CD4-positive, alpha-beta T cell (primary cell): ENCODE measurements at regions not wholly inside any gene's neighbourhood (a gene's known extent, or its start where the extent isn't known, plus 50 kb on each side); places are given as distances from the start of the nearest gene placed in this dataset.

Experiments used
- ATAC-seq: fragments of 200-7000 bp; cut with Tn5 transposase; one replicate; pipeline ENCODE4 v1.10.0; 2022; ENCODE audit warnings: mild to moderate bottlenecking; ENCODE audit not compliant: poor library complexity
- CTCF ChIA-PET: fragments of 350-600 bp; sonication (Branson Sonifier 250); formaldehyde crosslinking; loops from one replicate; lab custom pipeline; 2021; ENCODE audit warnings: antibody characterized with exemption, inconsistent platforms; lab: Charles Lee
- POLR2A ChIA-PET: fragments of 350-600 bp; sonication (Branson Sonifier 250); formaldehyde crosslinking; loops from one replicate; lab custom pipeline; 2021; ENCODE audit warnings: antibody characterized with exemption, inconsistent platforms; lab: Charles Lee
- DNase-seq, 14 experiments: peaks; one replicate each; pipeline ENCODE4 v3.0.0-alpha.2; 2013 to 2020; ENCODE audit warnings: mixed read lengths in 2 of 14
- H3K27ac ChIP-seq, 2 donors: one replicate each; pipeline versions ENCODE4 v1.5.1 to v1.7.0; 2013; ENCODE audit warnings: low read length in 2 of 2, low read depth in 1 of 2, mild to moderate bottlenecking in 1 of 2
- H3K27me3 ChIP-seq, 2 experiments: 1 replicate in 1 of 2; 2 replicates in 1 of 2; pipeline versions ENCODE4 v1.6.1 to v1.7.0; 2013; ENCODE audit warnings: low read length in 2 of 2, control low read depth in 1 of 2, mild to moderate bottlenecking in 1 of 2, moderate library complexity in 1 of 2; ENCODE audit not compliant: insufficient read depth in 2 of 2, control insufficient read depth in 1 of 2
- H3K36me3 ChIP-seq: one replicate; pipeline ENCODE4 v1.6.1; 2013; ENCODE audit warnings: low read length, control low read depth; ENCODE audit not compliant: insufficient read depth
- H3K4me1 ChIP-seq: one replicate; pipeline ENCODE4 v1.6.1; 2013; ENCODE audit warnings: low read length, control low read depth; ENCODE audit not compliant: insufficient read depth
- H3K4me3 ChIP-seq: one replicate; pipeline ENCODE4 v1.5.1; 2013; ENCODE audit warnings: mild to moderate bottlenecking, low read length, moderate library complexity
- H3K9me3 ChIP-seq, 2 experiments: 1 replicate in 1 of 2; 2 replicates in 1 of 2; pipeline versions ENCODE4 v1.6.1 to v1.7.0; 2013; ENCODE audit warnings: low read length in 2 of 2, mild to moderate bottlenecking in 2 of 2, control low read depth in 1 of 2, moderate library complexity in 1 of 2; ENCODE audit not compliant: control insufficient read depth in 1 of 2, insufficient read depth in 1 of 2
- H3K27ac Mint-ChIP-seq: one replicate; pipeline ENCODE4 v1.8.0; 2020; ENCODE audit warnings: mixed read lengths
- H3K27me3 Mint-ChIP-seq: one replicate; pipeline ENCODE4 v1.8.0; 2021; ENCODE audit warnings: mixed read lengths
- H3K36me3 Mint-ChIP-seq: one replicate; pipeline ENCODE4 v1.8.0; 2021; ENCODE audit warnings: low read depth, mixed read lengths
- H3K4me1 Mint-ChIP-seq: one replicate; pipeline ENCODE4 v1.8.0; 2021; ENCODE audit warnings: low read depth, mixed read lengths
- H3K4me3 Mint-ChIP-seq: one replicate; pipeline ENCODE4 v1.8.0; 2020; ENCODE audit warnings: mild to moderate bottlenecking, mixed read lengths
- H3K9me3 Mint-ChIP-seq: one replicate; pipeline ENCODE4 v1.8.0; 2020; ENCODE audit warnings: mixed read lengths
- intact Hi-C, 2 experiments: fragments of 100-400 bp; cut with DNase I in 1 of 2; cut with micrococcal nuclease in 1 of 2; formaldehyde crosslinking; loops; one replicate each; pipeline versions ENCODE4 v1.15.1 to v1.9.0; 2023 to 2025; cut with DNase I, micrococcal nuclease
- TF ChIP-seq, protein P1 (sequence below): fragments of 200-600 bp; IDR thresholded peaks from one replicate; pipeline ENCODE4 v1.8.0; 2022; ENCODE audit warnings: antibody characterized with exemption, mild to moderate bottlenecking

DNA sequence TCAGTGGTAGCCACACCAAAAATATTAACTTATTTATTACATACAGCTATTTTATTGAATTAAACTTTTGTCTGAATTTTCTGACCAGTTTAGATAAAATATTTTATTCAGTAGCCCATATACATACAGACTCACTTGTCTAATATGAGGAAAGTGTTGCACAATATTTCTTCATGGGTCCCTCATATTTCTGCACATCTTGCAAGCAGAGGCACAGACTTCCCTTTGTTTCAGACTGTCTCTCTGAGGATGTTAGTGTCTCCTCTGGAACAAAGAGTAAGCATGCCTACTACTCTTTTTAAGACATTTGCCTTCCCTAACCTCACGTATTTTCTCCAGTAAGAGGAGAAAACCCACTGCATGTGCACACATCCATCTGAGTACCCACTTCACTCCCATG lies 81.2 kb downstream of the OR5AK2 start:
- H3K9me3 Mint-ChIP-seq: peaks cover 5% of the 10 kb centered on the region
- Histone ChIP-seq H3K36me3 (no peaks in the 10 kb centered on the region), H3K9me3 (no peaks in the 10 kb centered on the region), H3K4me1 (no peaks in the 10 kb centered on the region), H3K27me3 (no peaks in the 10 kb centered on the region), H3K27ac (no peak overlapping the region), H3K4me3 (no peak overlapping the region)
- no peaks in the 10 kb centered on the region for H3K36me3 Mint-ChIP-seq
- H3K4me3 Mint-ChIP-seq: no peak overlapping the region
- no peak for DNase-seq
- intact Hi-C loops: no loop called here
- ChIA-PET CTCF (no interaction called here), POLR2A (no interaction called here)
- TF ChIP-seq, protein P1, sequence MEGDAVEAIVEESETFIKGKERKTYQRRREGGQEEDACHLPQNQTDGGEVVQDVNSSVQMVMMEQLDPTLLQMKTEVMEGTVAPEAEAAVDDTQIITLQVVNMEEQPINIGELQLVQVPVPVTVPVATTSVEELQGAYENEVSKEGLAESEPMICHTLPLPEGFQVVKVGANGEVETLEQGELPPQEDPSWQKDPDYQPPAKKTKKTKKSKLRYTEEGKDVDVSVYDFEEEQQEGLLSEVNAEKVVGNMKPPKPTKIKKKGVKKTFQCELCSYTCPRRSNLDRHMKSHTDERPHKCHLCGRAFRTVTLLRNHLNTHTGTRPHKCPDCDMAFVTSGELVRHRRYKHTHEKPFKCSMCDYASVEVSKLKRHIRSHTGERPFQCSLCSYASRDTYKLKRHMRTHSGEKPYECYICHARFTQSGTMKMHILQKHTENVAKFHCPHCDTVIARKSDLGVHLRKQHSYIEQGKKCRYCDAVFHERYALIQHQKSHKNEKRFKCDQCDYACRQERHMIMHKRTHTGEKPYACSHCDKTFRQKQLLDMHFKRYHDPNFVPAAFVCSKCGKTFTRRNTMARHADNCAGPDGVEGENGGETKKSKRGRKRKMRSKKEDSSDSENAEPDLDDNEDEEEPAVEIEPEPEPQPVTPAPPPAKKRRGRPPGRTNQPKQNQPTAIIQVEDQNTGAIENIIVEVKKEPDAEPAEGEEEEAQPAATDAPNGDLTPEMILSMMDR: no peak
- no peak for ATAC-seq
- no peaks in the 10 kb centered on the region for H3K4me1 Mint-ChIP-seq
- H3K27me3 Mint-ChIP-seq: no peaks in the 10 kb centered on the region
- H3K27ac Mint-ChIP-seq: no peak overlapping the region

DNA sequence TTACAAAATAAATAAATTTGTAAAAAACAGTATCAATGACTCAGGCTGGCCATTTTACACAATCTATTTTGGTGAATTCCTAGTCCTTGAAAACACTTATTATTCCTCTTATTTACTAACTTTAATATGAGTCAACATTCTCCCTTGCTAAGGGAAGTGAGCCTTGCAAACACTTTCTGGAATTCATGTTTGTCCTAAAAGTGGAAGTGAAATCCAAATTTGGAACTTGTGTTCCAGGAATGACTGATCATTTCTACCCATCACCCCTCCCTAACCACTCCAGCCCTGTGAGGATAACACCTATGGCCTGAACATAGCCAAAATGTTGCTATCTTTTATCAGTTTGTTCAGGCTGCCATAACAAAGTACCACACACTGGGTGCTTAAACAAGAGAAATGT lies 83.1 kb downstream of the OR5AK2 start:
- TF ChIP-seq, protein P1: no peak
- Histone ChIP-seq H3K4me1 (no peaks in the 10 kb centered on the region), H3K4me3 (no peak overlapping the region), H3K36me3 (no peaks in the 10 kb centered on the region), H3K27me3 (no peaks in the 10 kb centered on the region), H3K9me3 (no peaks in the 10 kb centered on the region), H3K27ac (no peak overlapping the region)
- Mint-ChIP-seq H3K27me3 (no peaks in the 10 kb centered on the region), H3K4me1 (no peaks in the 10 kb centered on the region), H3K4me3 (no peak overlapping the region), H3K9me3 (peaks cover 5% of the 10 kb centered on the region), H3K27ac (no peak overlapping the region), H3K36me3 (no peaks in the 10 kb centered on the region)
- intact Hi-C loops: no loop called here
- DNase-seq (no peak), ATAC-seq (no peak)
- ChIA-PET POLR2A (no interaction called here), CTCF (no interaction called here)

DNA sequence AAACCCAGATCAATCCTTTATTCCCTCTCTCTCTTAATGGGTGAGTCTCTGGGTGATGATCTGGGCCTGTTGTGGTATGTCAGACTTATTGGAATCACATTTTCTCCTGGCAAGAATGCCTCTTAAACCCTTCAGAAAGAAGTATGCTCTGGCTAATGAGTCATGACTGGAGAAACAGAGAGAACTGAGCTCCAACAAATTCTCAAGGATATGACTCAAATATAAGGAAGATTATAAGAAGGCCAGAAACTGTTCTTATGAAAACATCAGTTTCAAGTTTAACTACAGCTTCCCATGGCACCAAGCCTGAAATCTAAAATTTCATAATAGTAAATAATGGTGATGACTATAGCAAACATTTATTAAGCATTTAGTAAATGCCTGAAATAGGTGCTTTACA lies 83.9 kb downstream of the OR5AK2 start:
- peaks cover 5% of the 10 kb centered on the region for H3K9me3 Mint-ChIP-seq
- TF ChIP-seq, protein P1: no peak
- no peak overlapping the region for H3K4me3 ChIP-seq
- no peak for DNase-seq
- H3K4me1 Mint-ChIP-seq: no peaks in the 10 kb centered on the region
- no peak for ATAC-seq
- no peaks in the 10 kb centered on the region for H3K36me3 ChIP-seq
- H3K27ac ChIP-seq: no peak overlapping the region
- ChIA-PET CTCF (no interaction called here), POLR2A (no interaction called here)
- intact Hi-C loops: no loop called here
- H3K4me3 Mint-ChIP-seq: no peak overlapping the region
- H3K9me3 ChIP-seq: no peaks in the 10 kb centered on the region
- H3K27me3 Mint-ChIP-seq: no peaks in the 10 kb centered on the region
- H3K27me3 ChIP-seq: no peaks in the 10 kb centered on the region
- no peaks in the 10 kb centered on the region for H3K4me1 ChIP-seq
- H3K27ac Mint-ChIP-seq: no peak overlapping the region
- no peaks in the 10 kb centered on the region for H3K36me3 Mint-ChIP-seq
